OCI-LY7 (cell line): ENCODE measurements at regions not wholly inside any gene's neighbourhood (a gene's known extent, or its start where the extent isn't known, plus 50 kb on each side); places are given as distances from the start of the nearest gene placed in this dataset.

ENCODE experiments used
- EZH2phosphoT487 ChIP-seq: fragments of 200-600 bp; sonication (generic); IDR thresholded peaks from 2 replicates; pipeline ENCODE4 v1.6.1; 2018; ENCODE audit warnings: low read depth, borderline replicate concordance, mild to moderate bottlenecking, mixed run types, antibody characterized with exemption, low read length, moderate library complexity, mixed read lengths
- TF ChIP-seq, protein P1 (sequence below): fragments of 200-600 bp; sonication (generic); conservative IDR thresholded peaks from 2 replicates; pipeline ENCODE4 v1.5.1; 2014; ENCODE audit warnings: mild to moderate bottlenecking, antibody characterized with exemption, low read length, moderate library complexity, mixed read lengths

DNA sequence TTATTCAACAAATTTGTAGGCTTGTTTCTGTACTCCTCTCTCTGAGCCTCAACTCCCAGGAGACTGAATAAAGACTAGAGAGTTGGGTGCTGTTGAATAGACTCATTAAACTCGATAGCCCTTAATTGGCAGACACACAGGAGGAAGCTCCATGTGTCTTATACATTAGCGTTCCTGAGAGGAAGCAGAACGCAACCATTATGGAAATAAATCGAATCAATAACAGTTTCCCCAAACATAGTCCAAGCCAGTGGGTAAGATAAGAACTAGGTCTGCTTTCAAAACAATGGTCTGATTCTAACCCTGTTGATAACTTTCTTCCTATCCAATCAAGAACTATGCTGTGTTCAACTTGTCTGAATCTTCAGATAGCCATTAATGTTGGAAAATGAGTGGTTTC is 118.1 kb upstream of the FNDC3A start:
- TF ChIP-seq, protein P1, sequence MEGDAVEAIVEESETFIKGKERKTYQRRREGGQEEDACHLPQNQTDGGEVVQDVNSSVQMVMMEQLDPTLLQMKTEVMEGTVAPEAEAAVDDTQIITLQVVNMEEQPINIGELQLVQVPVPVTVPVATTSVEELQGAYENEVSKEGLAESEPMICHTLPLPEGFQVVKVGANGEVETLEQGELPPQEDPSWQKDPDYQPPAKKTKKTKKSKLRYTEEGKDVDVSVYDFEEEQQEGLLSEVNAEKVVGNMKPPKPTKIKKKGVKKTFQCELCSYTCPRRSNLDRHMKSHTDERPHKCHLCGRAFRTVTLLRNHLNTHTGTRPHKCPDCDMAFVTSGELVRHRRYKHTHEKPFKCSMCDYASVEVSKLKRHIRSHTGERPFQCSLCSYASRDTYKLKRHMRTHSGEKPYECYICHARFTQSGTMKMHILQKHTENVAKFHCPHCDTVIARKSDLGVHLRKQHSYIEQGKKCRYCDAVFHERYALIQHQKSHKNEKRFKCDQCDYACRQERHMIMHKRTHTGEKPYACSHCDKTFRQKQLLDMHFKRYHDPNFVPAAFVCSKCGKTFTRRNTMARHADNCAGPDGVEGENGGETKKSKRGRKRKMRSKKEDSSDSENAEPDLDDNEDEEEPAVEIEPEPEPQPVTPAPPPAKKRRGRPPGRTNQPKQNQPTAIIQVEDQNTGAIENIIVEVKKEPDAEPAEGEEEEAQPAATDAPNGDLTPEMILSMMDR: no peak
- no peak for TF ChIP-seq EZH2phosphoT487
